H9 (cell line): ENCODE measurements at regions not wholly inside any gene's neighbourhood (a gene's known extent, or its start where the extent isn't known, plus 50 kb on each side); places are given as distances from the start of the nearest gene placed in this dataset.

Source experiments
- DNase-seq: peaks from one replicate; pipeline ENCODE4 v3.0.0-alpha.2; 2017
- H2AFZ ChIP-seq: one replicate; pipeline ENCODE4 v1.6.1; 2013; ENCODE audit warnings: mild to moderate bottlenecking, low read length, control low read depth, moderate library complexity
- H2AK5ac ChIP-seq: 2 replicates; pipeline ENCODE4 v1.6.1; 2013; ENCODE audit warnings: low read length, control low read depth, mixed read lengths; ENCODE audit not compliant: insufficient read length
- H2BK120ac ChIP-seq: one replicate; pipeline ENCODE4 v1.6.1; 2013; ENCODE audit warnings: low read depth, mild to moderate bottlenecking, low read length, control low read depth, inconsistent platforms; ENCODE audit not compliant: poor library complexity, severe bottlenecking
- H2BK12ac ChIP-seq: 2 replicates; pipeline ENCODE4 v1.6.1; 2013; ENCODE audit warnings: low read length, control low read depth, mixed read lengths, low read depth; ENCODE audit not compliant: insufficient read length
- H2BK15ac ChIP-seq: 2 replicates; pipeline ENCODE4 v1.6.1; 2013; ENCODE audit warnings: low read depth, low read length, control low read depth
- H2BK20ac ChIP-seq: one replicate; pipeline ENCODE4 v1.6.1; 2013; ENCODE audit warnings: low read depth, mild to moderate bottlenecking, low read length, control low read depth, inconsistent platforms; ENCODE audit not compliant: poor library complexity, severe bottlenecking
- H2BK5ac ChIP-seq: 2 replicates; pipeline ENCODE4 v1.6.1; 2013; ENCODE audit warnings: low read length, control low read depth, mixed read lengths; ENCODE audit not compliant: insufficient read length
- H3K14ac ChIP-seq: 2 replicates; pipeline ENCODE4 v1.6.1; 2013; ENCODE audit warnings: low read length, control low read depth; ENCODE audit not compliant: insufficient read depth
- H3K18ac ChIP-seq: 2 replicates; pipeline ENCODE4 v1.6.1; 2013; ENCODE audit warnings: low read depth, mild to moderate bottlenecking, mixed read lengths, low read length, control low read depth; ENCODE audit not compliant: insufficient read length
- H3K23ac ChIP-seq: 2 replicates; pipeline ENCODE4 v1.6.1; 2013; ENCODE audit warnings: low read length, control low read depth, mixed read lengths, low read depth; ENCODE audit not compliant: insufficient read length
- H3K23me2 ChIP-seq: 2 replicates; pipeline ENCODE4 v1.6.1; 2013; ENCODE audit warnings: low read depth, mild to moderate bottlenecking, mixed read lengths, low read length, control low read depth; ENCODE audit not compliant: insufficient read length, poor library complexity, severe bottlenecking
- H3K27ac ChIP-seq: 2 replicates; pipeline ENCODE4 v1.5.1; 2013; ENCODE audit warnings: low read length, control low read depth, mixed read lengths, low read depth; ENCODE audit not compliant: insufficient read length
- H3K27me3 ChIP-seq: 2 replicates; pipeline ENCODE4 v1.6.1; 2013; ENCODE audit warnings: low read length, control low read depth, inconsistent platforms; ENCODE audit not compliant: insufficient read depth
- H3K4ac ChIP-seq: 2 replicates; pipeline ENCODE4 v1.6.1; 2013; ENCODE audit warnings: low read depth, mild to moderate bottlenecking, control low read depth, inconsistent platforms, low read length, moderate library complexity
- H3K4me1 ChIP-seq: 2 replicates; pipeline ENCODE4 v1.6.1; 2013; ENCODE audit warnings: low read length, control low read depth, inconsistent platforms; ENCODE audit not compliant: insufficient read depth
- H3K4me2 ChIP-seq: 2 replicates; pipeline ENCODE4 v1.6.1; 2013; ENCODE audit warnings: low read length, control low read depth, mixed read lengths; ENCODE audit not compliant: insufficient read length, insufficient read depth
- H3K56ac ChIP-seq: 2 replicates; pipeline ENCODE4 v1.6.1; 2013; ENCODE audit warnings: low read depth, mild to moderate bottlenecking, mixed read lengths, low read length, control low read depth; ENCODE audit not compliant: insufficient read length
- H3K79me1 ChIP-seq: 2 replicates; pipeline ENCODE4 v1.6.1; 2013; ENCODE audit warnings: low read depth, mild to moderate bottlenecking, moderate library complexity, low read length, control low read depth, inconsistent platforms; ENCODE audit not compliant: insufficient read depth, poor library complexity, severe bottlenecking
- H3K79me2 ChIP-seq: 2 replicates; pipeline ENCODE4 v1.6.1; 2013; ENCODE audit warnings: low read length, control low read depth, inconsistent platforms; ENCODE audit not compliant: insufficient read depth
- H3K9ac ChIP-seq: 2 replicates; pipeline ENCODE4 v1.6.1; 2013; ENCODE audit warnings: low read length, control low read depth, mixed read lengths; ENCODE audit not compliant: insufficient read length; ENCODE audit errors: extremely low read depth
- H3K9me3 ChIP-seq: one replicate; pipeline ENCODE4 v1.6.1; 2013; ENCODE audit warnings: low read depth, low read length, inconsistent platforms; ENCODE audit not compliant: control insufficient read depth
- H3T11ph ChIP-seq: one replicate; pipeline ENCODE4 v1.6.1; 2013; ENCODE audit warnings: mild to moderate bottlenecking, low read length, control low read depth, inconsistent platforms
- H4K20me1 ChIP-seq: one replicate; pipeline ENCODE4 v1.6.1; 2013; ENCODE audit not compliant: control insufficient read depth, insufficient read length, insufficient read depth
- H4K5ac ChIP-seq: 2 replicates; pipeline ENCODE4 v1.6.1; 2013; ENCODE audit warnings: low read depth, mild to moderate bottlenecking, mixed read lengths, low read length, control low read depth; ENCODE audit not compliant: insufficient read length
- H4K8ac ChIP-seq: replicated peaks from 2 replicates; pipeline ENCODE4 v1.6.1; 2013; ENCODE audit warnings: low read length, control low read depth, mixed read lengths, low read depth; ENCODE audit not compliant: insufficient read length
- H4K91ac ChIP-seq: 2 replicates; pipeline ENCODE4 v1.6.1; 2013; ENCODE audit warnings: low read depth, mild to moderate bottlenecking, moderate library complexity, mixed read lengths, low read length, control low read depth; ENCODE audit not compliant: insufficient read length
- H3K27ac Mint-ChIP-seq, 3 experiments: 2 replicates in 2 of 3; 3 replicates in 1 of 3; pipeline ENCODE4 v1.8.0; 2020 to 2021; ENCODE audit warnings: mixed read lengths in 3 of 3, mild to moderate bottlenecking in 1 of 3, moderate library complexity in 1 of 3
- H3K27me3 Mint-ChIP-seq: 2 replicates; pipeline ENCODE4 v1.8.0; 2021; ENCODE audit warnings: low read depth, mild to moderate bottlenecking, moderate library complexity, mixed read lengths
- H3K36me3 Mint-ChIP-seq, 3 experiments: 2 replicates in 2 of 3; 3 replicates in 1 of 3; pipeline ENCODE4 v1.8.0; 2020 to 2021; ENCODE audit warnings: low read depth in 3 of 3, mixed read lengths in 3 of 3; ENCODE audit not compliant: insufficient read depth in 1 of 3
- H3K4me1 Mint-ChIP-seq, 2 experiments: 2 replicates each; pipeline ENCODE4 v1.8.0; 2020; ENCODE audit warnings: mixed read lengths in 2 of 2
- H3K4me3 Mint-ChIP-seq, 2 experiments: 2 replicates in 1 of 2; 3 replicates in 1 of 2; pipeline ENCODE4 v1.8.0; 2020 to 2021; ENCODE audit warnings: mild to moderate bottlenecking in 2 of 2, mixed read lengths in 2 of 2, moderate library complexity in 1 of 2
- H3K9me3 Mint-ChIP-seq, 2 experiments: 2 replicates in 1 of 2; 3 replicates in 1 of 2; pipeline ENCODE4 v1.8.0; 2020; ENCODE audit warnings: mild to moderate bottlenecking in 2 of 2, mixed read lengths in 2 of 2, moderate library complexity in 1 of 2
- CTCF ChIP-seq: fragments of 200-600 bp; sonication (generic); conservative IDR thresholded peaks from 3 replicates; pipeline ENCODE4 v1.8.0; 2021; ENCODE audit warnings: antibody characterized with exemption, mild to moderate bottlenecking

GRCh38 chr7:80330434-80330833, 181.4 kb downstream of the GNAT3 start:
- Histone ChIP-seq H2BK15ac (no peak overlapping the region), H3T11ph (no peak overlapping the region), H2AFZ (no peak overlapping the region), H3K79me1 (no peaks in the 10 kb centered on the region), H3K18ac (no peak overlapping the region), H4K20me1 (no peaks in the 10 kb centered on the region), H2BK120ac (no peak overlapping the region), H2BK5ac (no peak overlapping the region), H3K9ac (no peak overlapping the region), H4K8ac (no peak overlapping the region), H2BK12ac (no peak overlapping the region), H4K5ac (no peak overlapping the region), H3K79me2 (no peaks in the 10 kb centered on the region), H2AK5ac (no peak overlapping the region), H3K27ac (no peak overlapping the region), H3K4ac (no peak overlapping the region), H3K23me2 (no peaks in the 10 kb centered on the region), H3K4me1 (no peaks in the 10 kb centered on the region), H3K23ac (no peak overlapping the region), H3K14ac (no peak overlapping the region), H4K91ac (no peak overlapping the region), H3K27me3 (no peaks in the 10 kb centered on the region), H3K9me3 (no peaks in the 10 kb centered on the region), H3K4me2 (no peak overlapping the region), H3K56ac (no peak overlapping the region), H2BK20ac (no peak overlapping the region)
- Mint-ChIP-seq H3K27me3 (no peaks in the 10 kb centered on the region), H3K27ac (no peak overlapping the region), H3K36me3 (no peaks in the 10 kb centered on the region; a peak in 1 of 7 replicates), H3K9me3 (peaks cover 7 to 8% of the 10 kb centered on the region in 2 experiments; a peak in 3 of 5 replicates), H3K4me3 (no peak overlapping the region), H3K4me1 (peaks cover 0 to 6% of the 10 kb centered on the region in 2 experiments; a peak in 2 of 4 replicates)
- no peak for DNase-seq
- no peak for TF ChIP-seq CTCF
